Suprapubic skin (tissue), 3 donors: ENCODE measurements at regions not wholly inside any gene's neighbourhood (a gene's known extent, or its start where the extent isn't known, plus 50 kb on each side); places are given as distances from the start of the nearest gene placed in this dataset.

ENCODE experiments used
- EP300 ChIP-seq: sonication (generic); formaldehyde crosslinking; IDR thresholded peaks from one replicate; pipeline ENCODE4 v1.6.1; 2017; ENCODE audit warnings: antibody characterized with exemption
- TF ChIP-seq, protein P1 (sequence below), 2 donors: fragments of 200-600 bp in 1 of 2; fragments of 450-650 bp in 1 of 2; sonication (generic) in 1 of 2; IDR thresholded peaks; one replicate each; pipeline ENCODE4 v1.5.1; 2016 to 2019; ENCODE audit warnings: antibody characterized with exemption in 2 of 2, mild to moderate bottlenecking in 1 of 2, moderate library complexity in 1 of 2

DNA sequence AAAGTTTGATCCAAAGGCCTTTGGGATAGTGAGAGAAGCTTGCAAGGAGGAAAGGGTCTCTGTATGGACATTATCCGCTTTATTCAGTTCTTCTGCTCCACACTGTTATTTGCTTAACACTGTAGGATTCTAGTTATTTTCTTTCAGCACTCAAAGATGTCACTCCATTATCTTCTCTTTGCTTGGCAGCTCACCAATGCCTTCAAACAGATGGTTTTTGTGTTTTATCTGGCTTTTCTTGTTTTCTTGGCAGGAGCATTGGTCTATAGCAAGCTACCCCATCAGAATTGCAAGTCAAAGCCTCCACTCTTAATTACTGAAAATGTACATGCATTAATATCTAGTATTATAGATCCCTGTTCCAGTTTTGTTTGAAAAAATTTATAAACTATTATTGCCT, 138.8 kb downstream of the EVA1A start:
- TF ChIP-seq, protein P1, sequence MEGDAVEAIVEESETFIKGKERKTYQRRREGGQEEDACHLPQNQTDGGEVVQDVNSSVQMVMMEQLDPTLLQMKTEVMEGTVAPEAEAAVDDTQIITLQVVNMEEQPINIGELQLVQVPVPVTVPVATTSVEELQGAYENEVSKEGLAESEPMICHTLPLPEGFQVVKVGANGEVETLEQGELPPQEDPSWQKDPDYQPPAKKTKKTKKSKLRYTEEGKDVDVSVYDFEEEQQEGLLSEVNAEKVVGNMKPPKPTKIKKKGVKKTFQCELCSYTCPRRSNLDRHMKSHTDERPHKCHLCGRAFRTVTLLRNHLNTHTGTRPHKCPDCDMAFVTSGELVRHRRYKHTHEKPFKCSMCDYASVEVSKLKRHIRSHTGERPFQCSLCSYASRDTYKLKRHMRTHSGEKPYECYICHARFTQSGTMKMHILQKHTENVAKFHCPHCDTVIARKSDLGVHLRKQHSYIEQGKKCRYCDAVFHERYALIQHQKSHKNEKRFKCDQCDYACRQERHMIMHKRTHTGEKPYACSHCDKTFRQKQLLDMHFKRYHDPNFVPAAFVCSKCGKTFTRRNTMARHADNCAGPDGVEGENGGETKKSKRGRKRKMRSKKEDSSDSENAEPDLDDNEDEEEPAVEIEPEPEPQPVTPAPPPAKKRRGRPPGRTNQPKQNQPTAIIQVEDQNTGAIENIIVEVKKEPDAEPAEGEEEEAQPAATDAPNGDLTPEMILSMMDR (IDR thresholded peaks at IDR 0.05) = no peak
- TF ChIP-seq EP300 = no peak
